ENCODE measurements at regions not wholly inside any gene's neighbourhood (a gene's known extent, or its start where the extent isn't known, plus 50 kb on each side); places are given as distances from the start of the nearest gene placed in this dataset.
A peak's percentile ranks its signal among the peaks of the same experiment; 100 is the strongest.
"Not testable (repeated sequence)": the region's sequence is repeated elsewhere in the genome, so short reads cannot be mapped to it uniquely, and the experiment has no call there.

DNA sequence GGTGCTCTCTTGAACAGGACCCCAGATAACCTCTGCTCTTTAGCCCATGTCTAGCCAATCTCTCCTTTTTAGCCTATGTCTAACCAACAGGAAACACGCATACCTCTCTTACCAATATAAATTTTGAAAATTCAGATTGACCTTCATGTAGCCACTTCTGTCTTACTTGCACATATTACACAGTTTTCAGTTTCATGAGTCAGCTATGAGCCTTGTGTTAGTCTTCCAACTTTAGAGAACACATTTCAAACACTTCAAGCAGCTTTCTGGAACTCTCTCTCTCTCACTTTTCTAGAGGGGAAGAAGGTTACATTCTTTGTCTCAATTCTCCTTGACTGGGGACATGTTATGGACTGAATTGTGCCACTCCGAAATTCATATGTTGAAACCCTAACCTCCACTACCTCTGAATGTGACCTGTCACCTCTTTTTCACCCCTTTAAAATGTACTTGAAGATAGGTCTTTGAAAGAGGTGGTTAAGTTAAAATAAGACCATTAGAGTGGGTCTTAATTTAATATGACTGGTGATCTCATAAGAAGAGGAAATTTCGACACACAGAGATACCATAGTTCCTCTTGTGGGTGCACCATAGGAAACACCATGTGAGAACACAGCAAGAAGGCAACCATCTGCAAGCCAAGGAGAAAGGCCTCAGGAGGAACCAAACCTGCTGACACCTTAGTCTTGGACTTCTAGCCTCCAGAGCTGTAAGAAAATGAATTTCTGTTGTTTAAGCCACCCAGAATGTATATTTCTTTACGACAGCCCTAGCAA lies 480.3 kb upstream of the ALCAM start:
- no peak for DNase-seq

DNA sequence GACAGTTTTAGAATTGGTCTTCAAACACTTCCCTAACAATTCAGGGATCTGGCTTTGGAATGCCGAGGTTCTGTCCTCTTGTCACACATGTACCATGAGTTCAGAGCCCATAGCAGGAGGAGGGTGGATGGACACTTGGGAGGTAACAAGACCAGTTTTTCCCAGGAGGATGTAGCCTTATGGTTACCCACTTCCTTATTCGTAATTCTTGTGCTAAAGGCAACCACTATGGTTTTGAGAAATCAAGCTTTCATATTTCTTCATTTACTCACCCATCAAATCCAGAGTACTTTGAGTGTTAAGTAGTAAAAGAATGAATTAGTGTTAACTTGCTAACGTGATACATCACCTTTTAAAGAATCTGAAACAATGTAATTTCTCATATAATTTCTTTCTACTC lies 479.6 kb upstream of the ALCAM start:
- DNase-seq: peak; percentile 57

DNA sequence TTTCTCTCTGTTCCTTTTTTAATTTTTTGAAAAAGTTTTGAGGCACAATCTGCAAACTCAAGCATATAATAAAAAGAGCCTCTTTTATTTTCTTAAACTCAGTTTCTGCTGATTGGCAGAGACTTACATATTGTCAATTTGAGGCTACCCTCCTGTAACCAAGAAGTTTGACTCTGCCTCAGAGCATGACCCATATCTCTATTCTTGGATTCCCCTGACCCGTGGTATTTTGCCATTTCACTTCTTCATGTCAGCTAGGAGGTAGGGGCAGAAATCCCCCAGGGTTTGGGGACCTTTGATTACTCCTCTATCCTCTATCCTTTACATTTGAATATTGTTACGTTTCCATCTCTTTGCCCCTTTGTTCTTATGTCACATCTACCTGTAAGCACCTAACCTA lies 479.1 kb upstream of the ALCAM start:
- DNase-seq: no peak

DNA sequence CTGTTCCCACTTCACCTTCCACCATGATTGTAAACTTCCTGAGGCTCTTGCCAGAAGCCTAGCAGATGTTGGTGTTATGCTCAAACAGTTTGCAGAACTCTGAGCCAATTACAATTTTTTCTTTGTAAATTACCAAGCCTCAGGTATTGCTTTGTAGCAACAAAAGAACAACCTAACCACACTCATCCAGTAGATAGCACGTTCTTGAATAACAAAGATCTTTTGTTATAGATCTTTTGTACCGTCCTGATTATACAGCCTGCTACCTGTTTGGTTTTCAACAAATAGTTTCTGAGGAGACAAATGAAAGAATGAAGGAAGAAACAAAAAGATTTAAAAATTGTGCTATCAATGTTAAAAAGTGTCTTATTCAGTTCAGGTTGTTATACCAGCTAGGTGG lies 474.7 kb upstream of the ALCAM start:
- no peak for DNase-seq

DNA sequence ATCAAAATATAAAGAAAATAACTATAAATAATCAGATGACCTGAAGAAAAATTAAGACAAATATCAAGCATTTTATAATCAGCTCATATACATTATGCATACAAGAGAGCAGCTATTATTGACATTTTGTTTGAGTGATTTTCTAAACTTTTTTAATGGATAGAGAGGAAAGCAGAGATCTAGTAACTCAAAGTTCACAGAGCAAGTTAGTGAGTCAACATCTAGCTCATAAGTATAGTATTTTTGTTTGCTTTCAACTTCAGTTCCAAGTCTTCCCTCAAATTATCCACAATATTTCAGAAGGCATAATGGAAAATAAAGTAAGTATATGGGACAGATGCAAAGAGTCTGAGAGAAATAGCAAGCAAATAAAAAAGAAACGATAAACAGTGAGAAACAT lies 470.1 kb upstream of the ALCAM start:
- DNase-seq: no peak

DNA sequence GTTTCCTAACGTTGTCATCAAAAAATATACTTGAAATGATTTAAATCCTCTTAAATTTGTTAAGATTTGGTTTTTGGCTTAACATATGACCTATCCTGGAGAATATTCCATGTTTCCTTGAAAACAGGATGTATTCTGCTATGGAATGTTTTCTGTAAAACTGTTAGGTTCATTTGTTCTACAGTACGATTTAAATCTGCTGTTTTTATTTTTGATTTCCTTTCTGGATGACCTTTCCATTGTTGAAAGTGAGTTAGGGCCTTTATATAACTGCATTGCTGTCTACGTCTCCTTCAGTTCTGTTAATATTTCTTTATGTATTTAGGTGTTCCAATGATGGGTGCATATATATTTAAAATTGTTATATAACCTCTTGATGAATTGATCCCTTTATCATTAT lies 465.3 kb upstream of the ALCAM start:
- no peak for DNase-seq

DNA sequence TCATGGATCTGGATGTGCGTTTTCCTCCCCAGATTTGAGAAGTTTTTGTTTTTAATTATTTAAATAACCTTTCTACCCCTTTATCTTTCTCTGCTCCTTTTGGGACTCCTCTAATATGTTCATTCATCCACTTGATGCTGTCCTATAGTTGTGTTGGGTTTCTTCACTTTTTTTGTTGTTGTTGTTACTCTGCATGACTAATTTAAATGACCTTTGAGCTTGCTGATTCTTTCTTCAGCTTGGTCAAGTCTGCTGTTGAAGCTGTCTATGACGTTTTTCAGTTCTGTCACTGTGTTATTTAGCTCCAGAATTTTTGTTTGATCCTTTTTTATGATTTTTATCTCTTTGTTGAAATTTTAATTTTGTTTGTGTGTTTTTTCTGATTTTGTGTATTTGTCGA lies 463.6 kb upstream of the ALCAM start:
- DNase-seq: no peak

DNA sequence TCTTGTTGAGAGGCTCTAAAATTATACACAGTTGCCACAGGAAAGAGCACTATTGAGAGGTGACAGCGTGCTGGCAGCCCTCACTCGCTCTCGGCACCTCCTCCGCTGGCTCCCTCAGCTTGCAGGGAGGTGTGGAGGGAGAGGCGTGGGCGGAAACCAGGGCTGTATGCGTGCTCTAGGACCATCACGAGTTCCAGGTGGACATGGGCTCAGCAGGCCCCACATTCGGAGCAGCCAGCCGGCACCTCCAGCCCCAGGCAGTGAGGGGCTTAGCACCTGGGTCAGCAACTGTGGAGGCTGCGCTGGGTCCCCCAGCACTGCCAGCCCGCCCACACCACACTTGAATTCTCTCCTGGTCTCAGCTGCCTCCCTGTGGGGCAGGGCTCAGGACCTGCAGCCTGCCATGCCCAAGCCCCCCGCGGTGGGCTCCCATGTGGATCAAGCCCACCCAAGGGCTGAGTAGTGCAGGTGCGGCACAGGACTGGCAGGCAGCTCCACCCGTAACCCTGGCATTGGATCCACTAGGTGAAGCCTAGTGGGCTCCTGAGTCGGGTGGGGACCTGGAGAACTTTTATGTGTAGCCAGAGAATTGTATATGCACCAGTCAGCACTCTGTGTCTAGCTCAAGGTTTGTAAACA lies 460.6 kb upstream of the ALCAM start:
- no peak for DNase-seq

DNA sequence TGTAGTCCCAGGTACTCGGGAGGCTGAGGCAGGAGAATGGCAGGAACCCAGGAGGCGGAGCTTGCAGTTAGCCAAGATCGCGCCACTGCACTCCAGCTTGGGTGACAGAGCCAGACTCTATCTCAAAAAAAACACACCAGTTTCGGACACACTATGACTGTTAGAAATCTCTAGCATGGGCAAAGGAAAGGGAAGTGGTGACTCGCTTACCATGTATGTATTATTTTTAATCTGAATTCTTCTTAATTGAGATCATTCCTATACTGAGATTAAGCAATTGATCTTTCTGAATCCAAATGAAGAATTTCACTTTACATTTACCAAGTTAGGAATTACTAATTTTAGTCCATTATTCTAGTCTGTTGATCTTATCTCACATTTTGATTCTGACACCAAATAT lies 459.2 kb upstream of the ALCAM start:
- peak; percentile 89 for DNase-seq

DNA sequence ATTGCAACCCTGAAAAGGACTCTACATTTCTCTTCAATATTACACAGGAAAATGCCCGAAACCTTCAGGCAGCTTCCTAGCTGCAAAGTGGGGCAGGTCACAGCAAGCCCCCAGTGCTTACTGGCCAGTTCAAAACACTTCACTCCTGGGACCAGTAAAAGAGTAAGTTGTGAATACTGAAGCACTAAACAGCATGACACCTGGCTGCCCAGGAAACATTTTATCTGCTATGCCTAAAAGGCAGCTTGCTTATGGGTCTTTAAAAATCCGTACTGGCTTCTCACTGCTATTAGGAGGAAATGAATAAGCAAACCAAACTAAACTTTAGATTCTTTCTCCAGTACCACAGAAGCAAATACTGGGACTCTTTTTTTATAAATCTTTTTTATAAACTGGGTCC lies 457.9 kb upstream of the ALCAM start:
- DNase-seq: no peak

DNA sequence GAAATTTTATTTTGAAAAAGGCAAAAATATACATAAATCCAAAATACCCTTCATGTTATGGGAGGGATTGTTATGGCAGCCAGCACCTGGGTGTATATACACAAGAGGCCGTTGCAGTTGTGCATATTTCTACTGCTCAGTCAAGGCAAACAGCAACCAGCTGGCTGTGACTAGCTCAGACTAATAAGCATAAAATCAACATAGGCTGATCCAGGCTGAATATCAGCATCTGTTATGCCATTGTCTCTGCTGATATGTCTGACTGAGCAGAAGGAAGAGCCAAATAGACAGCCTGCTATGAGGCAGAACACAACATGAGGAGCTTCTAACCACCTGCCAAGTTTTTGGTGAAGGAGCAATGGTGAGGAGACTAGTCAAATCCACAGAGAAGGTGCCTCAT lies 457.5 kb upstream of the ALCAM start:
- peak; percentile 65 for DNase-seq

DNA sequence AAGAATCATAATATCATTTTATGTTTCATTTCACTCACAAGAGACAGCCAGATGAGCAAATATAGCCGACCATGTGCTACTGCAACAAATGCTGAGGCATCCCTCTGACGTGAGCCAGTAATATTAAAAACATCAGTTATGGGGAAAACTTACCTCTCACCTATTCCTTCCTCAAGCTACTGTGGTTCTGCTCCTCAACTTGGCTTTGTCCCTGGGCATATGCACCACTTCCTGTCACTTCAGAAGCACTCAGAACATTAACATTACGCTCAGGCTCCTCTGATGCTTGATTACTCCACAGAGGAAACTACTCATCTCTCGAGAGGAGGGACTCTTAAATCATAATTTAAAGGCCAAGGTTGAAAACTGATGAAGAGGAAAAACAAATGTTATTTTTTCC lies 457.0 kb upstream of the ALCAM start:
- DNase-seq: peak; percentile 11

DNA sequence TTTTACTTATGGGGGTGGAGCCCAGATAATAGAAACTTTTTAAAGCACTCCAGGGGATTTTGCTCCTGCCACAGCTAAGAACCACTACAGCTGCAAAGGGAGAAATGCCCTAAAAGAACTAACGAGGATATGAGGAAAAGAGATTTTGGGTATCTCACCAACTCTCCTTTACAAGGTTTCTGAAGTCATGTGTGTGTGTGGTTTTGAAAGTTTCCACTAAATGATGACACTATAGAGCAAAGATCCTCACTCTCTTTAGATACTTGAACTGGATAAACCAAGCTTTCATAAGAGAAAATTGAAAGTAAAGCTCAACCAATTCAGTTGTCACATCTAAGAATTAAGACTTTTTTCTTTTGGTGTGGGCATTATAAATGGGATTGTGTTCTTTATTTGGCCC lies 455.3 kb upstream of the ALCAM start:
- peak; percentile 20 for DNase-seq

DNA sequence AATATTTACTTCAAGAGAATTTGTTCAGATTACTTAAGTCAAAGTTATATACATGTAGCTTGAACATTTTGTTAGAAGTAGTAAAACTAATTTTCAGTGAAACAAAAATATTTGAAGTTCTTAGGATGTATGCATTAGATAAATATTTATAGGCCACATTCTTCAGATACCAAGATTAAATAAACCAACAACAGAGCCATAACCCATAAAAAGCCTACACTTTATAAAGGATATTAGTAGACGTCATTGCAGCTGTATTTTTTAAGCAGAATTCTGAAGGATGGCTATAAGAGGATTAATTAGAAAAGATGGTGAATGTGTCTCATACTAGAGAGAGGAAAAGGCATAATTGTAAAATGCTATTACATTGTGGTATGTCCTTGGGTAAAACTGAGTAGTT lies 449.7 kb upstream of the ALCAM start:
- DNase-seq: peak; percentile 52

DNA sequence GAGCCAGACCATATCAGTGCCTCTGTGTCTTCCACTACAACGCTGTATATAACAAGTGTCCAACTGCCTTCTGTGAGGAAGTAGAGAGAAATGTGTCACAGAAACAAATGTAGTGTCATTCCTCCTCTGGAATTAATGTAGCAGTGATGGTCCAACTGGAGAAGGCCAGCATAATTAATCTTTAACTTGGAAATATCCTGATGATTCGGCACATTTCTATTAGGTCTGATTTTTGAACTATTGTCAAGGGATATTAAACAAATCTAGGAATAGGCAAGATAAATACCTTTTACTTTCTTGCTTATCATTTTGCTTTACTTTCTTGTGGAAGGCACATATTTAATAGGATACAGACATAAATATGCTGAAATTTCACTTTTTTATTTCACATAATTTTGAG lies 446.2 kb upstream of the ALCAM start:
- no peak for DNase-seq

DNA sequence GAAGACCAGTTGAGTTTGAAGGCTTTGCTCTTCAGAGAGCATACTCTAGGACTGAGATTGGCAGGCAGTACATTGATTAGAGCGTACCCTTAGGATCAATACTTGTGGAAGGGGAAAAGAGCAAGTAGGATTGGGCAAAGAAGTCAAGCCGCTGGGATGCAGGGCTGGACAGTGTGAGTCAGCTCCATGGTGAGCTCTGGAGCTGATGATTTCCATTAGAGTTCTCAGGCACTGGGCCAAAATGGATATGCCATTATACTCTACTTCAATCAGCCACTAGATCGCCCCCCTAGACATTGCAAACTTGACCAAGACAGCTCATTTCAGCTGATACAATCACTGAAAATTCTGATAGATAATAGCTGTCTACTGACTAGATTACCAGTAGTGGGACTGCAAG lies 432.7 kb upstream of the ALCAM start:
- DNase-seq: peak; percentile 19

DNA sequence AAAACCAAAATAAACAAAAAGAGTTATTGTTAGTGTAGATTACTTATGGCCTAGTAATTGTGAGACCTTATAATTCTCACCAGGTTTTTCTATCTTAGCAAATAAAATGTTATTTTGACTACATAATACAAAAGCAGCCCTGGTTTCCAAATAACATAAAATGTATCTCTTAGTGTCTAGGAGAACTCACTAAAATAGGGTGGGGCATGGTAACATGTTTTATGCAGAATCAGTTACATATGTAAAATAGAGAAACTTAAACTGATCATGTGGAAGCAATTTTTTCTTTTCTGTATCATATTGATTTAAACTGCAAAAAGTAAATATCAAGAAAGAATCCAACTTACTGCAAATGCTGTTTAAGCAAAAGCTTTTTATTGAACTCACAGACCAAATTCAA lies 431.1 kb upstream of the ALCAM start:
- no peak for DNase-seq

DNA sequence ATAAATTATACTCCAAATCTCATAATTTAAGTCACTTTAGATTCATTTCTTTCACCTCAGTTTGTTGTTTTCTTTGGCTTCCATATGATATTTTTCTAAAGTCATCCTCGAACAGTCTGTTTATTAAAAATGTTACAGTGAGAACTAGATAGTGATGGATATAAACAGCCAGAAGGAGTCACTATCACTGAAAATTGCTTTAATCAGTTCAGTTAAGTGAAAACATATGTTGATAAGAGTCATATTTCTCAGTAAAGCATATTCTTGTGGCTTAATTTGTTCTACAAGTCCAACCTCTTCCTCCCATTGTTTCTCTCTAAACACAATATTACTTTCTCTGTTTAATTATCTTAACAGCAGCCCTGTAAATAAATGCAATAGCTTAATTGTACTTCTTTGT lies 427.5 kb upstream of the ALCAM start:
- no peak for DNase-seq

DNA sequence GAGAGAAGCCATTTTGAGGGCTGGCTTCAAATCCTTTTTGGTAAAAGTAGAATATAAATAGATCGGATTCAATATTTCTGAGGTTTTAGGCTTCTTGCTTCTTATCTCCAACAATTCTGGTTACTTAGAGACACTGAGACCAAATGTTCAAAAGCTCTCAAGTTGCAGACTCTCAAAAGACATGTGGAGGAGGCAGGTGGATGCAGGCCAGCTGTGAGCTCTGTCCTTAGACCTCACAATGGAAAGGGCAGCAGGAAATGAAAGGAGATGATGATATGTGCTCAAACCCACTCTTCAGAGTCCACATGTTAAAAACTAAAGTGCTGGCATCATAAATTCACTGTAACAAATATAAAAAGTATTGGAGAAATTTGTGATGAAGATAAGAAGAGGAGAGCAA lies 424.9 kb upstream of the ALCAM start:
- DNase-seq: no peak

DNA sequence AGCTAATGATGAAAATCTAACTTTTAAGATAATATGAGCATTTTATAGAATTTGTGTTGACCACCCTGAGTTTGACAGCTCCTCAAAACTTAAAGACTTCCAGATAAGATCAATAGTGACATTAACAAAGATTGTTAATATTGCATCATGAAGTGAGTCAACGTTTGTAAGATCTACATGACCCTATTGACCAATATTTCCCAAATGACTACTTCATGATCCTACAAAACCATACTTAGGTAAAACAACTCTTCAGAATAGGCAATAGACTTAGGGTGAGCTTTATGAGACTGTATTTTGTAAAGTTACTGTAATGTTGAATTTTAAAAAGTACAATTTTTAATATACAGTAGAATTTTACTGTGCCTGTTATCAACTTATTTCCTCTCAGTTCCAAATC lies 422.7 kb upstream of the ALCAM start:
- DNase-seq: no peak

DNA sequence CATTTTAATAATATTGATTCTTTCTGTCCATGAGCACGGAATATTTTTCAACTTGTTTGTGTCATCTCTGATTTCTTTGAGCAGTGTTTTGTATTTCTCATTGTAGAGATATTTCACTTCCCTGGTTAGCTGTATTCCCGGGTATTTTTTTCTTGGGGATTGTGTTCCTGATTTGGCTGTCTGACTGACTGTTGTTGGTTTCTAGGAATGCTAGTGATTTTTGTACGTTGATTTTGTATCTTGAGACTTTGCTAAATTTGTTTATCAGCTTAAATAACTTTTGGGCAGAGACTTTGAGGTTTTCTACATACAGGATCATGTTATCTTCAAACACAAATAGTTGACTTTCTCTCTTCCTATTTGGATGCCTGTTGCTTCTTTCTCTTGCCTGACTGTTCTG lies 418.8 kb upstream of the ALCAM start:
- peak; percentile 60 for DNase-seq

DNA sequence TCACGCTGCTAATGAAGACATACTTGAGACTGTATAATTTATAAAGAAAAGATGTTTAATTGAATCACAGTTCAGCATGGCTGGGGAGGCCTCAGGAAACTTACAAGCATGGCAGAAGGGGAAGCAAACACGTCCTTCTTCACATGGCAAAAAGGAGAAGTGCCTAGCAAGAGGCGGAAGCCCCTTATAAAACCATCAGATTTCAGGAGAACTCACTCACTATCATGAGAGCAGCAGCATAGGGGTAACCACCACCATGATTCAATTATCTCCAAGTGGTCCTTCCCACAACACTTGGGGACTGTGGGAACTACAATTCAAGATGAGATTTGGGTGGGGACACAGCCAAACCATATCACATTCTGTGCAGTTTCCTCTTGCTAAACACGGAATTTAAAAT lies 416.9 kb upstream of the ALCAM start:
- not testable (repeated sequence) for DNase-seq

DNA sequence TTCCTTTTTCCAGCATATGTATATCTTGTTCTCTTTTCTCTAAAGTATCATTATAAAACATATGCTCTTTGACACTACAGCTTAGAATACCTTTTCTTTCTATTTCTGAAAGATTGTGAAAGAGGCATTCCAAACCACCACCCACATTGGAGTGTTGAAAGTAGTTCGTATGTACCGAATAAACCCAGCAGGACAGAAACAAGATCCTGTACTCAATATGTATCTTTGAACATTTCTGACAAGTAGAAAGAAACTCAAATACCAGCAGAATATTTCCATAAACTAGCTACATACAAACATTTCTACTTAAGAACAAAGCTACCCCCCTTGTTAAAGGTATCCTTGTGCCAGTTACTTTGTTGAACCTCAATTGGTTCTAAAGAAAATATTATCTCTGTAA lies 415.3 kb upstream of the ALCAM start:
- DNase-seq: peak; percentile 29

DNA sequence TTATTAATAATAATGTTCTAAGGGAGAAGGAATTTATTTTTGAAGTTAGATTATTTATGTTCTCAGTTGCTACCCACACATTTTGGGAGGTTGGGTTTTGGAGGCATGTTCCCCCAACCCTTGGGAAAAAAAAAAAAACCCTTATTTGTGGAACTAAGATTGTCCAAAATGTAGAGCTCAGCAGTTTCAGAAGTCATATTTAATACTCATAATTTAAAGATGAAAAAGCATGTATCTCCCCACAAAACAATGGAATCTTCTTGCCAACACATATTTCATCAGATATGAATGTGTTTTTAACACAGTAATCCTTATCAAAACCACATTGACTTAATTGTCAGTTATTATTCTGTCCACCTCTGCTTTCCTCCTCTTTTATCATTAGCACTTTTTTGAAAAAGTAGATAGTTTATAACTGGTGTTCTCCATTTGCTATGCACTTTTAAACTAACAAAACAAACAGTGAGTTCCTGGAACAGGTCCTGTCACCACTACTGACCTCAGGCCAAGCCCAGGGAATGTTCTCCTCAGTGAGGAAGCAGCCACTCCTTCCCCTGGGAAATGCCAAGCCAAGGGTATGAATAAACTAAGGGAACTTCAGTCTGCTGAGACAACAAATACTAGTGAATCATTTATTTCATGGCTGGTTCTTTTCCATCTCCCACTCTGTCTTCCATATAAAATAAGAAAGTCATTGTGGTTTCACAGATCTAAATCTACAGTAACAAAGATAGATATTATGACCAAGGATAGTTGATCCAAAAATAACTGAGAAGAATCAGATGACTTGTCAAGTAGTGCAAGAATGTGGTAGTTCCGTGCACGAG lies 414.4 kb upstream of the ALCAM start:
- DNase-seq: peak; percentile 95
